ENCODE measurements at regions not wholly inside any gene's neighbourhood (a gene's known extent, or its start where the extent isn't known, plus 50 kb on each side); places are given as distances from the start of the nearest gene placed in this dataset.

DNA sequence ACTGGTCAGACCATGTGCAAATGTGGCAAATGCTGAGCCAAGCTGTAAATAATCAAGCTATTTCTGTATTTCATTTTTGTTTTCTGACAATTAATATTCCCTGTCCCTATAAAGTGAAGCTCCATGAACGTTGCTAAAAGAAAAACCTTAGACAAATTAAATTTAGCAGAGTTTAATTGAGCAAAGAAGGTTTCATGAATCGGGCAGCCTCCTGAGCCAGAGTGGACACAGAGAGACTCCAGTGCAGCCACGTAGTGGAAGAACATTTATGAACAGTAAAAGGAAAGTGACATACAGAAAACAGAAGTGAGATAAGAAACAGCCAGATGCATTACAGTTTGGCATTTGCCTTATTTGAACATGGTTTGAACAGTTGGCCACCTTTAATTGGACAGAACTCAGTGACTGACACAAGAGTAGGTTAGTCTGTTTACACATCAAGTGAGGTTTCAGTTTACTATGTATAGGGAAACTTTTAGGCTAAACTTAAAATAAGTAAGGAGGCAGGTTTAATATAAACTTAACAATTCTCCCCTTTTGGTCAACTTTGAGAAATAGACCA is 69.7 kb downstream of the UFM1 start:
- TF ChIP-seq FOSL2 (IDR thresholded peaks at IDR 0.05) (no peak), FOSL2 (CRISPR knock-in tag; IDR thresholded peaks at IDR 0.05) (no peak), POLR2A (IDR thresholded peaks at IDR 0.05; ENCODE audit: low read length) (no peak), CTCF (IDR thresholded peaks at IDR 0.05) (no peak)
